ENCODE measurements at regions not wholly inside any gene's neighbourhood (a gene's known extent, or its start where the extent isn't known, plus 50 kb on each side); places are given as distances from the start of the nearest gene placed in this dataset.
"Not testable (repeated sequence)": the region's sequence is repeated elsewhere in the genome, so short reads cannot be mapped to it uniquely, and the experiment has no call there.

DNA sequence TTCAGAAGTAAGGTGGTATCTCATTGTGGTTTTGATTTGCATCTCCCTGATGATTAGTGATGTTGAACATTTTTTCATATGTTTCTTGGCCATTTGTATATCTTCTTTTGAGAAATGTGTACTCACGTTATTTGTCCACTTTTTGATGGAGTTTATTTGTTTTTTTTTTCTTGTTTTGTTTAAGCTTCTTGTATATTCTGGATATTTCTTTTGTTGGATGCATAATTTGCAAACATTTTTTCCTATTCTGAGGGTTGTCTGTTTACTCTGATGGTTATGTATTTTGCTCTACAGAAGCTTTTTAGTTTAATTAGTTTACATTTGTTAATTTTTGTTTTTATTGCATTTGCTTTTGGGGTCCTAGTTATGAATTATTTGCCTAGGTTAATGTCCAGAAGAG is 927.4 kb upstream of the LRFN5 start:
- no peak for DNase-seq

DNA sequence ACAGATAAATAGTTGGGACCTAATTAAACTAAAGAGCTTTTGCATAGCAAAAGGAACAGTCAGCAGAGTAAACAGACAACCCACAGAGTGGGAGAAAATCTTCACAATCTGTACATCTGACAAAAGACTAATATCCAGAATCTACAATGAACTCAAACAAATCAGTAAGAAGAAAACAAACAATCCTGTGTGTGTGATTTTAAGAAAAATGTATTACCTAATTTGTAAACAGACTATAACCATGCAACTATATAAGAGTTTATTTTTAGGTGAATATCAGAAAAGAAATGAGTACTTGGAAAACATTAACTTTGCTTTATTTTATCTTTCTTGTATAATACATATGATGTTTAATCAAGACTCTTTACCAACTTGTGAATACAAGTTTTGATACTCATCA is 929.5 kb upstream of the LRFN5 start:
- not testable (repeated sequence) for DNase-seq

DNA sequence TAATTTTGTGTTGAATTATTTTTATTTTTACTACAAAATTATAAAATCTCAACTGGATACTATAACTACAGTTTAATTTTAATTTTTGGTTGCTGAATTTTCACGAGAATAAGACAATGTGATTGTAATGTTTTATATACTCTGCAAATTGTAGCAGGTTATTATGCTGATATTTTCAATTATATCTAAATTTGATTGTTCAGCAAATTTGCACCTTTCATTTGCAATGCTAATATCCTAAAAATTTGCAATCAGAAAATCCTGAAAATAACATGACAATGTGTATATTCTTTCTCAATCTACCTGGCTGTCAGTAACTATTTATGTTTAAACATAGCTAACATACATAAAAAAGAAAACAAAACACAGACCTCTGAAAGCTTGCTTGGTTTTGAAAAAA is 932.2 kb upstream of the LRFN5 start:
- no peak for DNase-seq

DNA sequence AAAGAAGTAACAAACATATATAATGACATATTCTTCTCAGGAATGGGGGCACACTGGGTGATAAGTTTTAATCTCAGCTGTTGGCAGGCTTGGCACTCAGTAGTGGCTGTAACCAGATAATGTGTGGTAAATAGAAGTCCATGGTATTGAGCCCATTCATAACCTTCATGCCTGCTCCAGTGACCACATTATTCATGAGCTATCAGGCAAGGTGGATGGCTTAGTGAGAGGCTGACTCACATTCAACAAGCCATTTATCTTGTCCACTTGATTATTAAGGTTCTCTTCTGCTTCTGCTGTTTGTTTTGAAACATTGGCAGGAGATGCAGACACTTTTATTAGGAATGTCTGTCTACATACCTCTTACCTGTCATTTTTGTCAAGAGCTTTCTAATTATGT is 950.4 kb upstream of the LRFN5 start:
- no peak for DNase-seq

DNA sequence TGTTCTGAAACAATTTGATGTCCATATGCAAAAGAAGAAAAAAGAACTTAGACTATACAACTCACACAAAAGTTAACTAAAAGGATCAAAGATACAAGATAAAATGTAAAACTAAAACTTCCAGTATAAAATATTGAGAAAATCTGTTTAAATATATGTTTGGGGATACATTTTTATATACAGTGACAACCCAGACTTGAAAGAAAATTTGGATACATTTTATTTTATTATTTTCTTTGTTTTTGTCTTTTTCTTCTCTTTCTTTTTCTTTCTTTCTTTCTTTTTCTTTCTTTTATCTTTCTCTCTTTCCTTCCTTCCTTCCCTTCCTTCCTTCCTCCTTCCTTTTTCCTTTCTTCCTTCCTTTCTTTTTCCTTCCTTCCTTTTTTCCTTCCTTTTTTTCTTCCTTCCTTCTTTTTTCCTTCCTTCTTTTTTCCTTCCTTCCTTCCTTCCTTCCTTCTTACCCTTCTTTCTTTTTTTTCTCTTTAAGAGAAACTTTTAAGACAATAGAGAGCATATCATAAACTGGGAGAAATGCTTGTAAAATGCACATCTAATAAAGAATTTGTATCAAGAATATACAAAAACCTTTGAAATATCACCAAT is 954.5 kb upstream of the LRFN5 start:
- DNase-seq: no peak

DNA sequence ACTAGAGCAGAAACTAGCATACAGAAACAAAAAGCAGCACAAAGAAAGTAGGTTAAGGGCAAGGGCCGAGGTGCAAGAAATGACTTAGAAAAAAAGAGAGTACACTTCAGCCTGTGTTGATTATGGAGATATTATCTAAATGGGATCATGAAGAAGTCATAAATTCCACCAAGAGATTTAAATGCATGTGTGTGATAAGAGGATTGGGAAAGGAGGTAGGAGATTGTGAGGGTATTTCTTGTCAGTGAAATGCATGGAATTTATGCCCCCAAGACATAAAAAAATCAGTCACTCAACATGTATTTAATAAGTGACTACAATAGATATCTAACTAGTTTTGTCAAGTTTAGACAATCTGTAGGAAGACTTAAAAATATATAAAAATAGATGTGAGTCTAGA is 976.2 kb upstream of the LRFN5 start:
- no peak for DNase-seq

DNA sequence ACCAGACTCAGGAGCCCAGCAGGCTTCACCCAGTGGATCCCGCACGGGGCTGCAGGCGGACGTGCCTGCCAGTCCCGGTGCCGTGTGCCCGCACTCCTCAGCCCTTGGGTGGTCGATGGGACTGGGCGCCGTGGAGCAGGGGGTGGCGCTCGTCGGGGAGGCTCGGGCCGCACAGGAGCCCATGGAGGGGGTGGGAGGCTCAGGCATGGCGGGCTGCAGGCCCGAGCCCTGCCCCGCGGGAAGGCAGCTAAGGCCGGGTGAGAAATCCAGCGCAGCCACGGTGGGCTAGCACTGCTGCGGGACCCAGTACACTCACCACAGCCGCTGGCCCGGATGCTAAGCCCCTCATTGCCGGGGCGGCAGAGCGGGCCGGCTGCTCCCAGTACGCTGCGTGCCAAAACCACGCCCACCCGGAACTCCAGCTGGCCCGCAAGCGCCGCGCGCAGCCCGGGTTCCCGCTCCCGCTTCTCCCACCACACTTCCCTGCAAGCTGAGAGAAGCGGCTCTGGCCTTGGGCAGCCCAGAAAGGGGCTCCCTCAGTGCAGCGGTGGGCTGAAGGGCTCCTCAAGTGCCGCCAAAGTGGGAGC is 977.0 kb upstream of the LRFN5 start:
- not testable (repeated sequence) for DNase-seq

DNA sequence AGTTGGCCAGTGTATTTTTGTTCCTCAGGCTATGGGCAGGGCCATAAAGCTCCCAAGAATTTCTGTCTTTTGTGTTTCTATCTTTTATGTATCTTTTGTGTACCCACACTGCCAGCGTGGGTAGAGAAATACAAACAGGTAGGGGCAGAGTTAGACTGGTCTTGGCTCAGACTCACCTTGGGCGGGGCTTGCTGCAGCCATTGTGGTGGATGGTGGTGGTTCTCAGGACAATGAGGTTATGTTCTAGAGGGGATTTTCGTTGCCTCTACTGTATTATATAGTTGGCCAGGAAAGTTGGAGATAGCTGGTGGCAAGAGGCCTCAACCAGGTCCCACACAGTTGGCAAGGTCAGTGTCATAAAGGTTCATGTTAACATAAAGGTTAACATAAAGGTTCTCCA is 977.5 kb upstream of the LRFN5 start:
- no peak for DNase-seq

DNA sequence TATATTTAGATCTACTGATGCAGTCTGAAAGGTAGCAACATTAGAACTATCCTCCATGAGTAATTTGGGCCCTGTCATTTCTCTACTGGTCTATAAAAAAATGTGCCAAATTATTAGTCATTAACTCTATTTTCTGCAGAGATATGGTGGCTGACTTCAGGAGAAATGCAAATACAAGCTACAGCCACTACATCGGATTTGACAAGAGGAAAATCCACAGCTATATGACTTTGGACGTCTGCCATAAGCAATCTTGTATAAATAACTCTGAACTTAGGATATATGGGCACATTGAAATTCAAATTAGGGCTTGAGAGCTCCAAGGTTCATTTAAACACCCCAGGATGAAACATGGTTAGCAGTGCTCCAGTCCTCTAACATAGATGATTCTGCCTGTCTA is 983.0 kb upstream of the LRFN5 start:
- no peak for DNase-seq

DNA sequence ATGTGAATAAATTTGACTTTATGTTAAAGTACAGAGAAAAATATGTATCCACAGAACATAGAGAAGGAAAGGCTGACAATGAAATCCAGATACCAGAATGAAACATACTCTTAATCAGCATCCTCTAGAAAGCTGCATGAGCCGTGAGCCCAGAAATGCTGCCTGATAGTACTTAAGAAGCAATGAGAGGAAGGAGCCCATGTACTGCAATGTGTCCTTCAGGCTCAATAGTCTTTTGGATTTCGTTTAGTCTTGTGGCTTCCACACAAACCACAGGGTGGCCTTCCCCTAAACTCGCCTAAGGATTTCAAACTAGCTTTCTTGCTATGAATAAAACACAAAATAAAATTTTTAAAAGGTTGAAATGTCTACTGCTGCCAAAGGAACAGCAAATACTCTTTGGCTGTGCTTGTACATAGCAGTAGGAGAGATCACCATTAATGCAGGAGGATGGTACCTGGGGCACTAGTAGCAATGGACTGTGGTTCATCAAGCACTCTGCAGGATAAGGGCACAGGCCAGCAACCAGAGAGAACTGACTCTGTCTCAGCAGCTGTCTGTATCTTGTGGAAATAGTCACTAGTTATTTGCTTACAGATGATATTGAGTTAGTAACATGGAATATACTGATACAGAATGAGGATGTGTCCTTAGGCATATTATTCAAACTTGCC is 988.3 kb upstream of the LRFN5 start:
- DNase-seq: no peak

DNA sequence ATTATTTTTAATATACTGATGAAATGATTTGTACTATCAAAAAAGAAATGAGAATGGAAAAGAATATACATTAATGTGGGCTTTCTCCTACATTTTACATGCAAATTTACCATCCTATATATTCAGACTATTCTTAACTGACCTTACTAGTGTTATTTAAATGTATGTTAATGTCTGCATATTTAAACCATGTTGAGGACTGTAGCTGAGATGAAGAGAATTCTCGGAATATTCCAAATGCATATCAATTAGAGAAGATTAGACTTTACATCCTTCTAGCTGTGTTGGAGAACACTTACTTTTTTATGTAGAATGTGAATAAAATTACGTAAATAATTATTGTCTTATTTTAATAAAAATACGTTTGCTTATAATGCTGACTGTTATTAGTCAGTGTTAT is 990.1 kb upstream of the LRFN5 start:
- DNase-seq: no peak

DNA sequence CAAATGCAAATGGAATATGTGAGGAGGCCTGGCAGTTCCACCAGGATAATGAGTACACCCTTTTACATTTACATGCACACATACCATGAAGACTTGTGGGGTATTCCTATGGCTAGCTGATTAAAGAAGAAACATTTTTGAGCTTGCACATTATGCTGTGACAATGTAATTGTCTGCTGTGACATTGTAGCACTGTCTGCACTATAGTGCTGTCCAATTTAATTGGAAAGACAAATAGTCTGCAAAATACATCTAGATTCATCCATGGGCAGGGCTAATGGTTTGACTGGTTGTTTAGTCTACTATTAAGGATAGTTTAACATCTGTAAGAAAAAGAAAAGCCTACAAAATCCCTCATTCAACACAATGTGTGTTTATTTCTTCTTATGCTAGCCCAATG is 1005.6 kb upstream of the LRFN5 start:
- no peak for DNase-seq

DNA sequence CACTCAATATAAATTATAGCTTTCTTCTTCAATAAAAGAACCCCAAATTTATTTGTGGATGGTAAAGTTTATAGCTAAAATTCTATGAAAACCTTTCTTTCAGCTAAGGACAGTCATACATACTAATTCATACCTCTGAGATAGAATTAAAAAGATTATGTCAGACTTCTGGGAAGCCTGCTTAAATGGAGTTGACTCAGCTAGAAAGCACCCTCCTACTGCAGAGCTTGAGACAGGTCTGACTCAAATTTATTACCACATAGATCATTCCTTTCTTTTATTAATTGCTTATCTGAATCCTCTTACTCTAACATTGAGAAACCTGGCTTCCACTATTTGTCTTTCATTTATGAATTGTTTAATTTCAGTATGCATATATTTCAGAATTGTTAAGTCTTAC is 1007.0 kb upstream of the LRFN5 start:
- DNase-seq: no peak

DNA sequence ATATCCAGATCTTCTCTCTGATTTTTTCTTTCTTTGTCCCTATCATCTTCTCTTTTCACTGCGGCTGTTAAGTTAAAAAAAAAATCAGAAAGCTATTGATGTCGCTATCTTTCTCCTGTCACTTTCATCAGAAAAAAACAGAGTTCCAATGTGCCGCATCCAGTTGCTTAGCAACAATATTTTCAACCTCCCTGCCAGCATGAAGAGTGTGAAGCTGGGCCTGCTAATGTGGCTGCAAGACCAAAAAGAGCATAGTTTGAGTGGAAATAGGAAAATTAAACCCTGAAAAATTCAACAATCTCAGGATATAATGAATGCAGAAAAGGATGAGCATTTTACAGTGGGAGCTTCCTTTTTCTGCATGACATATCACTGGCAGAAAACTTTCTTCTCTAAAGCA is 1025.4 kb upstream of the LRFN5 start:
- DNase-seq: no peak

DNA sequence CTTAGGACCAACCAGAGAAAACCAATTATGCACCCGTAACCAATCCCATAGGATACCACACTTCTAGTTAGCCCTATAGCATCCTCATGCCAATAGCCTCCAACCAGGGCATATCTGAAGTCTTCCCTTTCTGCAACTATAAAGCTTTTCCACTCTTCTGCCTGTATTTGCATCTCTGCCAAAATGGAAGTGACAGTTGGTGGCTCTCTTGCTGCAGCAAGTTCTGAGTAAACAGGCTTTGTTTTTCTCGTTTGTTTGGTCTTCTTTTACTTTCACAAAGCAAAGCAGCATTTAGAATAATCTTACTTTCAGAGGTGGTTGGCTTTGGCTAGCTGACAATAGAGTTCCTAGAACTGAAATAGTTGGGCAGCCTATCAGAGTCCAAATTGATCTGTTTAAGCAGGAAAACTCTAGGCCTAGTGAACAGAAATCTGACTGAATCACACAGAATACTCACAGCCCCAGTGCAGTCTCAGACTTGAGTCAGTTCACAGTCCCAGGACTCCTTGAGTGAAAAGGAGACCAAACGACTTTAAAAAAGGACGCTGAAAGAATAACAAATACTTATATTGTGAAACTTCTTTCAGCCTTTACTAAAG is 1029.7 kb upstream of the LRFN5 start:
- DNase-seq: no peak

DNA sequence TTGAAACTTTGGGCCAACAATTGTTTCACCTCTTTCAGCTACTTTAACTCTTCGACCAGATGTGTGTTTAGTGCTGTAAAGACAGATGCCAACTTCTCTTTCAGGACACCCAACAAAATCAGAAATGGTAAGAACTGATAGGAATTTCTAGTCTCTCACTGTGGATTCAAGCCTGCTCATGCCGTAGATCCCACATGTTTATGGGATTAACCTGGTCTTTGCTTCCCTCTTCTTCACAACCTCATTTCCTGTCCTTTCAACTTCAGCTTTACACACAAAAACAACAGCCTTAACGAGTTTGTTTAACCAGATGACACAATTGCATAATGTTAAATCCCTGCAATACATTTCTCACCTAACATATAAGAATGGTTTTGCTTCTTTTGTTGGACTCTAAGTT is 1031.9 kb upstream of the LRFN5 start:
- no peak for DNase-seq

DNA sequence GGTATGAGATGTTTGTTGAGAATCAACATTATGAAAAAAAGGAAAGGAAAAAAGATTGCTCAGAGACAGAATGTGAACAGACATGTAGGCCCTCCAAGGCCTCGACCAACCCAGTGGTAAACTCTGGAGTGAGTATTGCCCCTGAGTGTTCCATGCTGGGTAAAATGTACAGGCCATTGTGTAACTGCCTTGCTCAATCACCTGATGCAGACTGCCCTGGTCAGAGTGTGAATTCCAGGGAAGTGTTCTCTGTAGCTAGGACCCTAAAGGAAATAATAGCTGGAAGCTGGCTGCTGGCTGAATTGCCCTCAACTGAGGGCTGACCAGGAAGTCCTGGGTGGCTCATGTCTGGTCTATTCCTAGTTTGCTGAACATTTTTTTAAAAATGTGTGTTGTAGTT is 1081.4 kb upstream of the LRFN5 start:
- no peak for DNase-seq

DNA sequence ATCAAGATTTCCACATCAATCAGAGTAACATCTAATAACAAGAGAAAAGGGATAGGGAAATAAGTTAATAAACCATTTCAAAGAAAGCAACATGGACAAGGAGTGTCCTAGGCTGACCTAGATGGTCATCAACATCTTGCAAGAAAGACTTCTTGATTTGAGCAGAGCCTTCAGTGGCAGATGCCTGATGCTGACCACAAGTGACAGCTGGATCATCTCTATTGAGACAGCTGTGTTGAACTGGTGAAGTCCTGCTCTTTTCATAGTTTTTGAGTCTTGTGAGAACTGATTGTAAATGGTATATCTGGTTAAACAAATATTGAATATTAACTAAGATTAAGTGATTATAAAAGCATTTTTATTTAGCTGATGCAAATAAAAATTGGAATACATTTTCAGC is 1083.6 kb upstream of the LRFN5 start:
- DNase-seq: no peak

DNA sequence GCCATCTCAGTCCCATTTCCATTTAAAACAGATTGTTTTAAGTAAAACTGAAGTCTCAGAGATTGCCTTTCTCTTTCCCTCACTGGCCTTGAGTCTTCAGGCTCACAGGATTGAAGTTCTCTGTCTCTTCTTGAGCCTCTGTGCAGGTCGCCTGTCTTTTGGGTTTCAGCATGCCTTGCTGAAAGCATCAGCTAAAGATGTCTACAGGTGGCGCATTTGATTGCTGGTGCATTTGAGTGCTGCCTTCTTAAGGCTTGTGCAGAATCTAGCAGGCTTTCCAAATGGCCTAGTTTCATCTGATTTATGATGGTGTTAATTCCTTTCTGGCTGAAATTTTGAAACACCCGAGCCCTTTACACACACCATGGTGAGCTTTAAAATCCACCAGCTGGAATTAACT is 1062.2 kb upstream of the FBXO33 start:
- no peak for DNase-seq

DNA sequence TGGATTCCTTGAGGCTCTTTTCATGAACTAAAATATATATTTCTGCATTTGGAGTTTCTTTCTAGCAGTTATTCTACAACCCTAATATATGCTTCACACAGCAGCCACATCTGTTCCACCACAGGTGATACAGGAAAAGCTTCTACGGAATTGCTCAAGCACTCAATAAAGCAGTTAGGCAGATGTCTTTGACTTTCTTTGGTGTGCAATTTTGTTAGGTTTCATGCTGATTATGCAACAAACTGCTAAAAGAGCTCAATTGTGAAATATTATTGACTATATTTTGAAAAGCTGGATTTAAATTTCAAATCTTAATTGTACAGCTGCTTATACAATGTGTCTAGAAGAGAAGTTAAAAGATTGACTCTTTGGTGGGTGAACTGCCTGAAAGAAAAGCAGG is 1055.6 kb upstream of the FBXO33 start:
- no peak for DNase-seq

DNA sequence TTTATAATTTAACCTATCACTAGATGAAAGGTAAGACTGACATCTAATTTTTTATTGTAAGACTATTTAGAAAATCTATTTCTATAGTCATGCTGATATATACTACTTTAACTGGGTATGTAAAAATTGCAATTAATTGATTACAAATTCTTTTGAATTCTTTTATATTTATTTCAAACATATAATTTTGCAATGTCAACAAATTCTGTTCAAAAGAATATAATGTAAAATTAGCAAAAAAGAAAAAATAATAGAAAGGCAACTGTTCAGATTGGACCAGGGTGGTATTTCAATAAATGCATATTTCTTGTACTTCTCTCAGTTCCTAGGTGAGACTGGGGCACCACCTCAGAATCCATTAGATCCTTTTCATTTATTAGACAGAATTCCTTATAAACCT is 1053.5 kb upstream of the FBXO33 start:
- DNase-seq: no peak

DNA sequence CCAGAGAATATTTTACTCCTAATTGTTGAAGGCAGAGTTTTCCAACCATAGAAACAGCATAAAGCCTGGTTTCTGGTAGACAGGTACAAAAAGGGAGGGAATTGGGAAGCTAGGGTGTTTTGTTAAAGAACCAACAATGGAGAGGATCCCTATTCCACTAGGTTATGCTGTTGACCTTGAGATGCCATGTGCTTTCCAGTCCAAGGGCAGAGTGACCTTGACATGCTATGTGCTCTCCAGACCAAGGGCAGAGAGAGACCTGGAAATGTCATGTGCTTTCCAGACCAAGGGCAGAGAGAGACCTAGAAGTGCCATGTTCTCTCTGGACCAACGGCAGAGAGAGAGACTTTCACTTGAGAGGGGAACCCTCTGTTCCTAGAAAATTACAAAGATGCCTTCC is 1043.8 kb upstream of the FBXO33 start:
- DNase-seq: no peak

DNA sequence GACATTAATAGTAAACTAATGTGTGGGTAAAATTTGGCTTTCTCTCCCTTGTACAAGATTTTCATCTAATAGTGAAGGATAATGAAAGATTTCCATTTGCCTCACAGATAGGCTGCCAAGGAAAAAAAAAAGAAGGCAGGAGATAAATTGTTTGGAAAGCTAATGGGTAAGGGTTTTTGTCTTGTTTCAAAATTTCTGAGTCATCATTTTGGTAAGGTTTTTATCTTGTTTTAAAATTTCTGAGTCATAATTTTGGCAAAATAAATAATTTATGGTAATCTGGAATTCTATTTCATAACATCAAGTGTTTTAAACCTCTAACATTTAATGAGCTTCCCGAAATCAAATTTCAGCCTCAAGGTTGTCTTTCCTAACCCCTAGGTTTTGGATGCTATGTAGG is 1035.7 kb upstream of the FBXO33 start:
- DNase-seq: no peak

DNA sequence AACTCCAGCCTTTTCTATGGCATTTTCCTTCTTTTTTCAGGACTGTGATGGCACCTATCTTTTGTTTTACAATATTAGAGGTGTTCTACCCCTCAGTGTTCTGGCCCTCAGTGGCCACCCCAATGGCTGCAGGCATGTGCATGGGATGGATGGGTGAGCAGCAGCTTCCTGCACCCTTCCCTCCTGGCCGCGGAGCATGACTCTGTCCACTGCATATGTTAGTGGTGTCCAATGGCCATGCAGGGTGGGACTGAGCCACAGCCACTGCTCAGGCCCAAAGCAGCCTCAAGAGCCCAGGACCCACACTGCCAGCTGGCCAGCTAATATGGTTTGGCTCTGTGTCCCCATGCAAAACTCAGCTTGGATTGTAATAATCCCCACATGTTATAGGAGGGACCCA is 1032.3 kb upstream of the FBXO33 start:
- no peak for DNase-seq

DNA sequence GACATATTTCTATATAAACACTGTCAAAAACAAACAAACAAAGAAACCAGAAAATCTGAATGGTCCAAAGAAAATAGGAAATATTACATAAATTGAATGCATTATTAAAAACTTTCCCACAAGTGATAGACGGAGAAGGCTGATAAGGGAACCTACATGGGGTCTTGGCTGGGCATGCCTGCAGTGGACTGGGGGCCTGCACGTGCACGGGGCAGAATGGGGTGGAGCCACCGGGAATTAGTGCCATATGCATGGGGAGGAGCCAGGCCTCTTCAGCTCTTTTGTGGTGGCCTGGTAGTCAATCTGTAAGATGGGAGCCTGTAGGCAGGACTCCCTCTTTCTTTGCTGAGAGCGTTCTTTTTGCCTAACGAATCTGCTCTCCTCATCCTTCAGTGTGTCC is 1031.7 kb upstream of the FBXO33 start:
- DNase-seq: no peak

All from inflammatory macrophage treated with lipopolysaccharide for 1 hour (primary cell).